GM18499 (cell line): ENCODE measurements at regions not wholly inside any gene's neighbourhood (a gene's known extent, or its start where the extent isn't known, plus 50 kb on each side); places are given as distances from the start of the nearest gene placed in this dataset.

Source experiments
- ATAC-seq: cut with Tn5 transposase; IDR thresholded peaks from one replicate; pipeline ENCODE4 v1.9.1; 2021; ENCODE audit warnings: moderate number of reproducible peaks; ENCODE audit not compliant: insufficient read depth, unreplicated experiment

- ATAC-seq: no peak
Observed at GRCh38 chr4:124414276-124415040, 298.1 kb downstream of the ANKRD50 start.

- no peak for ATAC-seq
Observed at GRCh38 chr4:124415146-124415545, 297.4 kb downstream of the ANKRD50 start.

GRCh38 chr4:124417371-124417770 lies 295.2 kb downstream of the ANKRD50 start:
- ATAC-seq: no peak

GRCh38 chr4:124420166-124420695 lies 292.3 kb downstream of the ANKRD50 start:
- no peak for ATAC-seq

GRCh38 chr4:124423160-124423559 lies 289.4 kb downstream of the ANKRD50 start:
- no peak for ATAC-seq

GRCh38 chr4:124426279-124426678 lies 286.3 kb downstream of the ANKRD50 start:
- no peak for ATAC-seq

- ATAC-seq: no peak
Observed at GRCh38 chr4:124427095-124427767, 285.3 kb downstream of the ANKRD50 start.

- no peak for ATAC-seq
Observed at GRCh38 chr4:124428648-124429047, 283.9 kb downstream of the ANKRD50 start.

- ATAC-seq: no peak
Observed at GRCh38 chr4:124429746-124430250, 282.7 kb downstream of the ANKRD50 start.

GRCh38 chr4:124431653-124432192 lies 280.8 kb downstream of the ANKRD50 start:
- ATAC-seq: no peak

- no peak for ATAC-seq
Observed at GRCh38 chr4:124432500-124432899, 280.0 kb downstream of the ANKRD50 start.

GRCh38 chr4:124433044-124433443 lies 279.5 kb downstream of the ANKRD50 start:
- ATAC-seq: no peak

GRCh38 chr4:124433500-124433899 lies 279.0 kb downstream of the ANKRD50 start:
- no peak for ATAC-seq

GRCh38 chr4:124435274-124435950 lies 277.1 kb downstream of the ANKRD50 start:
- ATAC-seq: no peak

- ATAC-seq: no peak
Observed at GRCh38 chr4:124437853-124438495, 274.6 kb downstream of the ANKRD50 start.

GRCh38 chr4:124445071-124445470 lies 267.5 kb downstream of the ANKRD50 start:
- ATAC-seq: no peak

- no peak for ATAC-seq
Observed at GRCh38 chr4:124449881-124450280, 262.7 kb downstream of the ANKRD50 start.

- ATAC-seq: no peak
Observed at GRCh38 chr4:124450851-124451250, 261.7 kb downstream of the ANKRD50 start.

GRCh38 chr4:124454772-124455270 lies 257.7 kb downstream of the ANKRD50 start:
- no peak for ATAC-seq

GRCh38 chr4:124455671-124456070 lies 256.9 kb downstream of the ANKRD50 start:
- ATAC-seq: no peak
